ENCODE measurements at regions not wholly inside any gene's neighbourhood (a gene's known extent, or its start where the extent isn't known, plus 50 kb on each side); places are given as distances from the start of the nearest gene placed in this dataset.

- Histone ChIP-seq H3K4me1 (ENCODE audit: control insufficient read depth, insufficient read depth, low read length) (no peaks in the 10 kb centered on the region), H3K27me3 (ENCODE audit: control insufficient read depth, insufficient read depth, low read length) (no peaks in the 10 kb centered on the region), H3K9me3 (ENCODE audit: control insufficient read depth, insufficient read depth, low read depth, low read length) (no peaks in the 10 kb centered on the region), H3K36me3 (ENCODE audit: control insufficient read depth, insufficient read depth, low read length) (no peaks in the 10 kb centered on the region), H3K27ac (ENCODE audit: low read length) (no peak overlapping the region), H3K4me3 (ENCODE audit: low read depth in 2 of 2, low read length in 2 of 2) (no peak overlapping the region)
- DNase-seq (ENCODE audit: low read depth, low spot score) (no peak), ATAC-seq (no peak)
- in situ Hi-C loops (cut with HindIII; ENCODE audit: low pct_unique_long_range_greater_than_20kb, low sequenced_read_pairs), result no loop called here
- TF ChIP-seq CTCF (IDR thresholded peaks at IDR 0.05), result no peak
- TF ChIP-seq POLR2AphosphoS5 (IDR thresholded peaks at IDR 0.05; ENCODE audit: low read depth, low read length), result no peak
- no peak for TF ChIP-seq TCF7L2 (IDR thresholded peaks at IDR 0.05; ENCODE audit: low read depth, low read length)
- no peak for TF ChIP-seq REST (IDR thresholded peaks at IDR 0.05; ENCODE audit: insufficient read depth in 1 of 2, low read depth in 2 of 2, low read length in 1 of 2)
- TF ChIP-seq SIN3A (IDR thresholded peaks at IDR 0.05; ENCODE audit: borderline replicate concordance, insufficient read depth, low read depth, low read length), result no peak
- ChIA-PET CTCF (no interaction called here), POLR2A (no interaction called here)
- BruUV-seq (replicated peaks), result no TSS peak
- intact Hi-C loops (cut with micrococcal nuclease; ENCODE audit: unreplicated experiment), result no loop called here
Observed at GRCh38 chr15:69666441-69666882, 213.8 kb downstream of the RPLP1 start.

GRCh38 chr15:69666921-69667811 lies 214.5 kb downstream of the RPLP1 start:
- Histone ChIP-seq H3K4me1 (ENCODE audit: control insufficient read depth, insufficient read depth, low read length) (no peaks in the 10 kb centered on the region), H3K27me3 (ENCODE audit: control insufficient read depth, insufficient read depth, low read length) (no peaks in the 10 kb centered on the region), H3K27ac (ENCODE audit: low read length) (no peak overlapping the region), H3K4me3 (ENCODE audit: low read depth in 2 of 2, low read length in 2 of 2) (no peak overlapping the region), H3K36me3 (ENCODE audit: control insufficient read depth, insufficient read depth, low read length) (no peaks in the 10 kb centered on the region), H3K9me3 (ENCODE audit: control insufficient read depth, insufficient read depth, low read depth, low read length) (no peaks in the 10 kb centered on the region)
- TF ChIP-seq POLR2AphosphoS5 (IDR thresholded peaks at IDR 0.05; ENCODE audit: low read depth, low read length), result no peak
- in situ Hi-C loops (cut with HindIII; ENCODE audit: low pct_unique_long_range_greater_than_20kb, low sequenced_read_pairs) (no loop called here), intact Hi-C loops (cut with micrococcal nuclease; ENCODE audit: unreplicated experiment) (no loop called here)
- no peak for ATAC-seq
- BruUV-seq (replicated peaks), result no TSS peak
- POLR2A ChIA-PET, result no interaction called here
- no peak for DNase-seq (ENCODE audit: low read depth, low spot score)
- CTCF ChIA-PET, result no interaction called here

GRCh38 chr15:69668039-69668705 lies 215.6 kb downstream of the RPLP1 start:
- Histone ChIP-seq H3K27ac (ENCODE audit: low read length) (no peak overlapping the region), H3K4me1 (ENCODE audit: control insufficient read depth, insufficient read depth, low read length) (no peaks in the 10 kb centered on the region), H3K9me3 (ENCODE audit: control insufficient read depth, insufficient read depth, low read depth, low read length) (no peaks in the 10 kb centered on the region), H3K4me3 (ENCODE audit: low read depth in 2 of 2, low read length in 2 of 2) (no peak overlapping the region), H3K36me3 (ENCODE audit: control insufficient read depth, insufficient read depth, low read length) (no peaks in the 10 kb centered on the region), H3K27me3 (ENCODE audit: control insufficient read depth, insufficient read depth, low read length) (no peaks in the 10 kb centered on the region)
- intact Hi-C loops (cut with micrococcal nuclease; ENCODE audit: unreplicated experiment), result no loop called here
- DNase-seq (ENCODE audit: low read depth, low spot score) (no peak), ATAC-seq (no peak)
- in situ Hi-C loops (cut with HindIII; ENCODE audit: low pct_unique_long_range_greater_than_20kb, low sequenced_read_pairs), result no loop called here
- POLR2A ChIA-PET, result no interaction called here
- TF ChIP-seq POLR2AphosphoS5 (IDR thresholded peaks at IDR 0.05; ENCODE audit: low read depth, low read length), result no peak
- no peak for TF ChIP-seq SIN3A (IDR thresholded peaks at IDR 0.05; ENCODE audit: borderline replicate concordance, insufficient read depth, low read depth, low read length)
- no peak for TF ChIP-seq REST (IDR thresholded peaks at IDR 0.05; ENCODE audit: insufficient read depth in 1 of 2, low read depth in 2 of 2, low read length in 1 of 2)
- no peak for TF ChIP-seq CTCF (IDR thresholded peaks at IDR 0.05)
- no peak for TF ChIP-seq TCF7L2 (IDR thresholded peaks at IDR 0.05; ENCODE audit: low read depth, low read length)
- CTCF ChIA-PET, result no interaction called here
- BruUV-seq (replicated peaks), result no TSS peak
